Smooth muscle cell (in vitro differentiated cells): ENCODE measurements at regions not wholly inside any gene's neighbourhood (a gene's known extent, or its start where the extent isn't known, plus 50 kb on each side); places are given as distances from the start of the nearest gene placed in this dataset.

Experiments used
- DNase-seq: peaks from one replicate; lab custom pipeline; 2025; ENCODE audit not compliant: unreplicated experiment; lab: John Stamatoyannopoulos, UW
- H2AFZ ChIP-seq: fragments of 200-600 bp; sonication (generic); 2 replicates; pipeline ENCODE4 v1.6.0; 2016; ENCODE audit warnings: antibody characterized with exemption, low read depth, mild to moderate bottlenecking
- H3F3A ChIP-seq: fragments of 200-600 bp; sonication (generic); 2 replicates; pipeline ENCODE4 v1.6.0; 2017; ENCODE audit warnings: antibody characterized with exemption, low read depth
- H3K27ac ChIP-seq: fragments of 200-600 bp; sonication (generic); 2 replicates; pipeline ENCODE4 v1.5.1; 2016; ENCODE audit warnings: low read depth, mild to moderate bottlenecking
- H3K27me3 ChIP-seq: fragments of 200-600 bp; sonication (generic); 2 replicates; pipeline ENCODE4 v1.6.1; 2016; ENCODE audit warnings: low read depth, mild to moderate bottlenecking
- H3K36me3 ChIP-seq: fragments of 200-600 bp; sonication (generic); 2 replicates; pipeline ENCODE4 v1.5.1; 2016; ENCODE audit warnings: low read depth
- H3K4me1 ChIP-seq: fragments of 200-600 bp; sonication (generic); 2 replicates; pipeline ENCODE4 v1.5.1; 2016; ENCODE audit warnings: low read depth
- H3K4me2 ChIP-seq: fragments of 200-600 bp; sonication (generic); 2 replicates; pipeline ENCODE4 v1.6.0; 2016; ENCODE audit warnings: mild to moderate bottlenecking
- H3K4me3 ChIP-seq: fragments of 200-600 bp; sonication (generic); 2 replicates; pipeline ENCODE4 v1.5.1; 2016; ENCODE audit warnings: mild to moderate bottlenecking
- H3K79me2 ChIP-seq: fragments of 200-600 bp; sonication (generic); 2 replicates; pipeline ENCODE4 v1.6.0; 2016; ENCODE audit warnings: low read depth, mild to moderate bottlenecking
- H3K9ac ChIP-seq: fragments of 200-600 bp; sonication (generic); 2 replicates; pipeline ENCODE4 v1.6.0; 2016; ENCODE audit warnings: low read depth
- H3K9me3 ChIP-seq: fragments of 200-600 bp; sonication (generic); replicated peaks from 2 replicates; pipeline ENCODE4 v1.5.1; 2016; ENCODE audit warnings: low read depth
- H4K20me1 ChIP-seq: fragments of 200-600 bp; sonication (generic); 2 replicates; pipeline ENCODE4 v1.6.0; 2016; ENCODE audit warnings: low read depth
- CTCF ChIP-seq: fragments of 200-600 bp; sonication (generic); IDR thresholded peaks from 2 replicates; pipeline ENCODE4 v1.5.1; 2017; ENCODE audit warnings: borderline replicate concordance, mild to moderate bottlenecking, antibody characterized with exemption; ENCODE audit not compliant: insufficient read depth, poor library complexity, severe bottlenecking
- WGBS: methylation state at CpG from one replicate; pipeline ENCODE4 v1.1.7; 2016; ENCODE audit warnings: low lambda C conversion rate; 5-methylcytosine and 5-hydroxymethylcytosine counted together

GRCh38 chr1:11428789-11429188 lies 50.2 kb upstream of the DISP3 start:
- Histone ChIP-seq H3K27ac (no peak overlapping the region), H3K9ac (no peak overlapping the region), H3K36me3 (no peaks in the 10 kb centered on the region), H3K4me2 (no peak overlapping the region), H3K27me3 (no peaks in the 10 kb centered on the region), H2AFZ (no peak overlapping the region), H4K20me1 (no peaks in the 10 kb centered on the region), H3K9me3 (no peaks in the 10 kb centered on the region), H3F3A (no peaks in the 10 kb centered on the region), H3K79me2 (no peaks in the 10 kb centered on the region), H3K4me1 (no peaks in the 10 kb centered on the region), H3K4me3 (no peak overlapping the region)
- TF ChIP-seq CTCF: no peak
- WGBS: 89% methylated on average over 13 of the region's 13 CpGs
- no peak for DNase-seq
